Kidney (tissue), 13 donors: ENCODE measurements at regions not wholly inside any gene's neighbourhood (a gene's known extent, or its start where the extent isn't known, plus 50 kb on each side); places are given as distances from the start of the nearest gene placed in this dataset.
"Not testable (repeated sequence)": the region's sequence is repeated elsewhere in the genome, so short reads cannot be mapped to it uniquely, and the experiment has no call there.

Experiments used
- DNase-seq, 5 donors: peaks; one replicate each; pipeline ENCODE4 v3.0.0-alpha.2; 2013 to 2020
- FAIRE-seq: peaks from 2 replicates; lab custom pipeline; 2012; peaks lifted over from hg19 to GRCh38; lab: Jason Lieb, UNC
- H3K27ac ChIP-seq, 2 donors: one replicate each; pipeline ENCODE4 v1.7.0; 2013; ENCODE audit warnings: low read depth in 2 of 2, low read length in 2 of 2, inconsistent platforms in 1 of 2
- H3K27me3 ChIP-seq: one replicate; pipeline ENCODE4 v1.7.1; 2013; ENCODE audit warnings: low read length, inconsistent platforms; ENCODE audit not compliant: control insufficient read depth, insufficient read depth
- H3K36me3 ChIP-seq, 3 donors: one replicate each; pipeline versions ENCODE4 v1.7.0 to v1.7.1; 2013; ENCODE audit warnings: low read length in 3 of 3, control low read depth in 1 of 3, inconsistent platforms in 1 of 3; ENCODE audit not compliant: insufficient read depth in 3 of 3, control insufficient read depth in 2 of 3
- H3K4me1 ChIP-seq, 3 donors: one replicate each; pipeline versions ENCODE4 v1.7.0 to v1.7.1; 2013; ENCODE audit warnings: low read length in 3 of 3, inconsistent platforms in 1 of 3, low read depth in 1 of 3; ENCODE audit not compliant: control insufficient read depth in 2 of 3, insufficient read depth in 2 of 3
- H3K4me3 ChIP-seq, 3 donors: one replicate each; pipeline versions ENCODE4 v1.7.0 to v1.8.1; 2013; ENCODE audit warnings: low read length in 3 of 3, control low read depth in 1 of 3, inconsistent platforms in 1 of 3
- H3K9ac ChIP-seq, 3 donors: one replicate each; pipeline versions ENCODE4 v1.7.0 to v1.7.1; 2013; ENCODE audit warnings: low read length in 3 of 3, control low read depth in 1 of 3, inconsistent platforms in 1 of 3
- H3K9me3 ChIP-seq, 3 donors: one replicate each; pipeline versions ENCODE4 v1.7.0 to v1.7.1; 2013; ENCODE audit warnings: low read length in 3 of 3, control low read depth in 1 of 3, inconsistent platforms in 1 of 3; ENCODE audit not compliant: control insufficient read depth in 2 of 3, insufficient read depth in 1 of 3
- CTCF ChIP-seq: IDR thresholded peaks from 3 replicates; pipeline ENCODE4 v1.5.1; 2012; ENCODE audit warnings: mild to moderate bottlenecking, moderate library complexity, borderline replicate concordance; ENCODE audit not compliant: insufficient read depth; ENCODE audit errors: extremely low read depth
- intact Hi-C: fragments of 100-400 bp; cut with DNase I; formaldehyde crosslinking; loops from one replicate; pipeline ENCODE4 v1.11.1; 2022
- donor health status: control.
- donor health status: control.
- donor health status: control.
- donor health status: control.
- donor health status: control.
- donor health status: DM: yes; HTN: yes; CAD: no.
- donor health status: Normal renal cell carcinoma (clear cell type).

- Histone ChIP-seq H3K36me3 (no peaks in the 10 kb centered on the region), H3K27me3 (no peaks in the 10 kb centered on the region), H3K4me3 (no peak overlapping the region), H3K4me1 (no peaks in the 10 kb centered on the region), H3K9ac (no peak overlapping the region), H3K27ac (no peak overlapping the region), H3K9me3 (no peaks in the 10 kb centered on the region)
- no peak for TF ChIP-seq CTCF
- FAIRE-seq (no peak), DNase-seq (no peak)
- intact Hi-C loops, result no loop called here
These were observed 306.6 kb upstream of the MIS18BP1 start for GRCh38 chr14:45559626-45560025.

GRCh38 chr14:45558183-45558582, 305.2 kb upstream of the MIS18BP1 start:
- FAIRE-seq (no peak), DNase-seq (no peak)
- Histone ChIP-seq H3K9ac (no peak overlapping the region), H3K9me3 (no peaks in the 10 kb centered on the region), H3K27me3 (no peaks in the 10 kb centered on the region), H3K27ac (no peak overlapping the region), H3K4me1 (no peaks in the 10 kb centered on the region), H3K4me3 (no peak overlapping the region), H3K36me3 (no peaks in the 10 kb centered on the region)
- no peak for TF ChIP-seq CTCF
- intact Hi-C loops, result no loop called here

- Histone ChIP-seq H3K27ac (no peak overlapping the region), H3K27me3 (no peaks in the 10 kb centered on the region), H3K4me3 (no peak overlapping the region), H3K9ac (no peak overlapping the region), H3K36me3 (no peaks in the 10 kb centered on the region), H3K9me3 (no peaks in the 10 kb centered on the region), H3K4me1 (no peaks in the 10 kb centered on the region)
- TF ChIP-seq CTCF, result no peak
- DNase-seq (no peak), FAIRE-seq (no peak)
- intact Hi-C loops, result no loop called here
These were observed 301.0 kb upstream of the MIS18BP1 start for GRCh38 chr14:45553981-45554380.

- H3K27me3 ChIP-seq, intact Hi-C loops, H3K9me3 ChIP-seq, FAIRE-seq, H3K27ac ChIP-seq, DNase-seq, H3K4me3 ChIP-seq, H3K4me1 ChIP-seq, H3K36me3 ChIP-seq, H3K9ac ChIP-seq: not testable (repeated sequence)
These were observed 298.3 kb upstream of the MIS18BP1 start for GRCh38 chr14:45551240-45551820.
